ENCODE measurements at regions not wholly inside any gene's neighbourhood (a gene's known extent, or its start where the extent isn't known, plus 50 kb on each side); places are given as distances from the start of the nearest gene placed in this dataset.

GRCh38 chr16:65195998-65196397 is 74.1 kb upstream of the CDH11 start:
- TF ChIP-seq CTCF (conservative IDR thresholded peaks at IDR 0.05; ENCODE audit: low read depth, low read length), result no peak
- no peak for TF ChIP-seq FOS (IDR thresholded peaks at IDR 0.05; ENCODE audit: low read depth, low read length)
- no peak for TF ChIP-seq RAD21 (IDR thresholded peaks at IDR 0.05; ENCODE audit: low read length)
- TF ChIP-seq RFX5 (IDR thresholded peaks at IDR 0.05; ENCODE audit: low read depth, low read length), result no peak
- no peak for TF ChIP-seq MAFK (IDR thresholded peaks at IDR 0.05; ENCODE audit: low read depth, low read length)
- TF ChIP-seq MAZ (IDR thresholded peaks at IDR 0.05; ENCODE audit: borderline replicate concordance, low read depth, low read length), result no peak
- no peak for TF ChIP-seq POLR2A (IDR thresholded peaks at IDR 0.05; ENCODE audit: low read depth, low read length)
- no peak for TF ChIP-seq MXI1 (IDR thresholded peaks at IDR 0.05; ENCODE audit: borderline replicate concordance, low read depth, low read length)
- TF ChIP-seq CHD1 (IDR thresholded peaks at IDR 0.05; ENCODE audit: low read depth, low read length), result no peak
